GM23248 (cell line): ENCODE measurements at regions not wholly inside any gene's neighbourhood (a gene's known extent, or its start where the extent isn't known, plus 50 kb on each side); places are given as distances from the start of the nearest gene placed in this dataset.
"Not testable (repeated sequence)": the region's sequence is repeated elsewhere in the genome, so short reads cannot be mapped to it uniquely, and the experiment has no call there.

ENCODE experiments used
- EZH2 ChIP-seq: fragments of 200-600 bp; sonication (generic); IDR thresholded peaks from 2 replicates; pipeline ENCODE4 v1.6.1; 2018; ENCODE audit warnings: antibody characterized with exemption, mild to moderate bottlenecking; ENCODE audit not compliant: insufficient read depth, poor library complexity, severe bottlenecking
- EZH2phosphoT487 ChIP-seq: fragments of 200-600 bp; sonication (generic); IDR thresholded peaks from 2 replicates; pipeline ENCODE4 v1.6.1; 2018; ENCODE audit warnings: antibody characterized with exemption, moderate library complexity, mild to moderate bottlenecking, low read depth; ENCODE audit not compliant: insufficient read depth

- not testable (repeated sequence) for TF ChIP-seq EZH2, EZH2phosphoT487
Measured at GRCh38 chr1:64355534-64355933, 114.4 kb upstream of the CACHD1 start.
